K562 (cell line): ENCODE measurements at regions not wholly inside any gene's neighbourhood (a gene's known extent, or its start where the extent isn't known, plus 50 kb on each side); places are given as distances from the start of the nearest gene placed in this dataset.
A peak's percentile ranks its signal among the peaks of the same experiment; 100 is the strongest.

Source experiments
- ATAC-seq: fragments of 200-7000 bp; cut with Tn5 transposase; 3 replicates; pipeline ENCODE4 v1.9.1; 2020; ENCODE audit warnings: moderate library complexity
- BruUV-seq: library from RNA; stranded (reverse); fragments of 400-500 nt; replicated peaks from 2 replicates; lab custom pipeline; 2021; lab: Mats Ljungman, UMichigan
- CTCF ChIA-PET: fragments of 300-600 bp; formaldehyde crosslinking; extraction: SDS; loops from one replicate; lab custom pipeline; 2021; ENCODE audit warnings: low intra/inter-chr PET ratio; lab: Yijun Ruan, JAX
- POLR2A ChIA-PET: fragments of 300-600, 350-650 bp; sonication (Branson Sonifier 250); formaldehyde crosslinking; extraction: SDS; loops from one replicate; lab custom pipeline; 2021; ENCODE audit warnings: antibody characterized with exemption, inconsistent platforms; lab: Yijun Ruan, JAX
- DNase-seq, 4 experiments: peaks; one replicate each; pipeline versions ENCODE4 v3.0.0 to v3.0.0-alpha.2; 2011 to 2018; ENCODE audit warnings: low spot score in 3 of 4, mixed read lengths in 3 of 4; ENCODE audit errors: extremely low read depth in 1 of 4
- FAIRE-seq: peaks from 2 replicates; lab custom pipeline; 2011; peaks lifted over from hg19 to GRCh38; lab: Jason Lieb, UNC
- H2AFZ ChIP-seq: 2 replicates; pipeline ENCODE4 v1.6.0; 2011; ENCODE audit warnings: low read depth, low read length, control low read depth, inconsistent platforms
- H3K27ac ChIP-seq: fragments of 200-600 bp; 3 replicates; pipeline ENCODE4 v1.8.0; 2011; ENCODE audit warnings: low read depth, mild to moderate bottlenecking, control low read depth, inconsistent platforms, low read length, moderate library complexity, mixed read lengths; ENCODE audit errors: extremely low read depth
- H3K27me3 ChIP-seq, 2 experiments: fragments of 300-600 bp in 1 of 2; 2 replicates in 1 of 2; 3 replicates in 1 of 2; pipeline versions ENCODE4 v1.6.0 to v1.8.0; 2011; ENCODE audit warnings: inconsistent platforms in 2 of 2, low read length in 2 of 2, mild to moderate bottlenecking in 1 of 2, mixed read lengths in 1 of 2, moderate library complexity in 1 of 2; ENCODE audit not compliant: control insufficient read depth in 2 of 2, insufficient read depth in 2 of 2
- H3K36me3 ChIP-seq: fragments of 300-600 bp; 3 replicates; pipeline ENCODE4 v1.8.0; 2011; ENCODE audit warnings: mild to moderate bottlenecking, low read length, inconsistent platforms; ENCODE audit not compliant: control insufficient read depth, insufficient read depth
- H3K4me1 ChIP-seq, 2 experiments: fragments of 200-600 bp in 1 of 2; replicated peaks in 1 of 2; 2 replicates in 1 of 2; 3 replicates in 1 of 2; pipeline versions ENCODE4 v1.5.1 to v1.8.0; 2011; ENCODE audit warnings: inconsistent platforms in 2 of 2, low read length in 2 of 2, mild to moderate bottlenecking in 1 of 2, mixed read lengths in 1 of 2, moderate library complexity in 1 of 2; ENCODE audit not compliant: control insufficient read depth in 2 of 2, insufficient read depth in 2 of 2
- H3K4me2 ChIP-seq: 2 replicates; pipeline ENCODE4 v1.6.1; 2011; ENCODE audit warnings: low read length, control low read depth, inconsistent platforms, mixed read lengths; ENCODE audit not compliant: insufficient read depth
- H3K4me3 ChIP-seq: fragments of 200-600 bp; sonication (generic), shearing (Covaris generic); 2 replicates; pipeline ENCODE4 v1.5.1; 2016; ENCODE audit warnings: control low read depth, inconsistent platforms
- H3K79me2 ChIP-seq: fragments of 200-600 bp; 3 replicates; pipeline ENCODE4 v1.8.0; 2011; ENCODE audit warnings: low read length, inconsistent platforms; ENCODE audit not compliant: control insufficient read depth, insufficient read depth
- H3K9ac ChIP-seq, 2 experiments: 2 replicates each; pipeline versions ENCODE4 v1.6.0 to v1.6.1; 2011; ENCODE audit warnings: low read depth in 2 of 2, low read length in 2 of 2, control low read depth in 1 of 2, inconsistent platforms in 1 of 2, mild to moderate bottlenecking in 1 of 2, mixed read lengths in 1 of 2; ENCODE audit not compliant: insufficient read depth in 1 of 2
- H3K9me1 ChIP-seq: one replicate; pipeline ENCODE4 v1.6.0; 2011; ENCODE audit warnings: inconsistent platforms, mild to moderate bottlenecking, low read length, moderate library complexity; ENCODE audit not compliant: control insufficient read depth, insufficient read depth
- H3K9me3 ChIP-seq: replicated peaks from 2 replicates; pipeline ENCODE4 v1.5.1; 2011; ENCODE audit warnings: low read depth, low read length, inconsistent platforms; ENCODE audit not compliant: control insufficient read depth, insufficient read depth
- H4K20me1 ChIP-seq: replicated peaks from 2 replicates; pipeline ENCODE4 v1.6.1; 2011; ENCODE audit warnings: low read length, inconsistent platforms, mixed read lengths; ENCODE audit not compliant: control insufficient read depth, insufficient read depth
- DDX20 ChIP-seq: fragments of 450-650 bp; IDR thresholded peaks from 2 replicates; pipeline ENCODE4 v1.6.1; 2016; ENCODE audit warnings: missing genetic modification characterization, low read depth, mild to moderate bottlenecking, missing compliant biosample characterization, moderate library complexity
- FOXA1 ChIP-seq: fragments of 450-650 bp; IDR thresholded peaks from 2 replicates; pipeline ENCODE4 v1.6.1; 2016; ENCODE audit warnings: mild to moderate bottlenecking, borderline replicate concordance
- LARP7 ChIP-seq: fragments of 450-650 bp; IDR thresholded peaks from 2 replicates; pipeline ENCODE4 v1.6.1; 2016
- PYGO2 ChIP-seq: fragments of 450-650 bp; IDR thresholded peaks from 2 replicates; pipeline ENCODE4 v1.6.1; 2016; ENCODE audit warnings: mild to moderate bottlenecking, missing genetic modification characterization, moderate library complexity, missing compliant biosample characterization
- RBM25 ChIP-seq: fragments of 200-400 bp; formaldehyde crosslinking; IDR thresholded peaks from 2 replicates; pipeline ENCODE4 v1.6.1; 2018; ENCODE audit warnings: low read length, low read depth, moderate library complexity; ENCODE audit not compliant: severe bottlenecking
- SRF ChIP-seq, 2 experiments: fragments of 250-450, 450-650 bp in 1 of 2; sonication (Bioruptor Pico) in 1 of 2; sonication (generic) in 1 of 2; formaldehyde crosslinking; IDR thresholded peaks; 2 replicates each; pipeline versions ENCODE4 v1.5.0 to v1.5.1; 2020 to 2022; ENCODE audit warnings: mild to moderate bottlenecking in 1 of 2, missing genetic modification reagents in 1 of 2
- TFAP4 ChIP-seq: sonication (generic); formaldehyde crosslinking; IDR thresholded peaks from 2 replicates; pipeline ENCODE4 v1.8.0; 2022; ENCODE audit warnings: missing genetic modification reagents, mild to moderate bottlenecking, moderate library complexity, borderline replicate concordance
- ZNF134 ChIP-seq: fragments of 250-450 bp; sonication (Bioruptor Pico); conservative IDR thresholded peaks from 2 replicates; pipeline ENCODE4 v1.4.0; 2020
- ZNF175 ChIP-seq: fragments of 200-800 bp; sonication (Bioruptor generic); IDR thresholded peaks from 2 replicates; pipeline ENCODE4 v1.6.1; 2016; ENCODE audit warnings: low read depth, mild to moderate bottlenecking, missing genetic modification characterization, missing compliant biosample characterization
- WGBS: fragments of 100-300 bp; shearing (Covaris generic); methylation state at CpG from one replicate; pipeline ENCODE4 v1.1.6; 2016; ENCODE audit warnings: low coverage, mixed read lengths; ENCODE audit not compliant: insufficient coverage; ENCODE audit errors: missing lambda C conversion rate; 5-methylcytosine and 5-hydroxymethylcytosine counted together
- in situ Hi-C: fragments of 300-500 bp; cut with MboI; formaldehyde crosslinking; loops from 4 replicates; pipeline ENCODE4 v1.15.0; 2018; ENCODE audit warnings: inconsistent platforms, mixed read lengths
- intact Hi-C: fragments of 100-400 bp; cut with micrococcal nuclease; formaldehyde crosslinking; loops from 2 replicates; pipeline ENCODE4 v1.14.2; 2022

- Histone ChIP-seq H3K79me2 (no peaks in the 10 kb centered on the region), H3K9me3 (no peaks in the 10 kb centered on the region), H3K9ac (no peak overlapping the region), H3K27me3 (peaks cover 0 to 7% of the 10 kb centered on the region in 2 experiments; a peak in 2 of 5 replicates), H3K4me2 (no peak overlapping the region), H2AFZ (no peak overlapping the region), H3K36me3 (no peaks in the 10 kb centered on the region), H3K4me1 (no peaks in the 10 kb centered on the region), H4K20me1 (no peaks in the 10 kb centered on the region), H3K9me1 (no peaks in the 10 kb centered on the region), H3K4me3 (no peak overlapping the region), H3K27ac (no peak overlapping the region)
- in situ Hi-C loops (no loop called here), intact Hi-C loops (no loop called here)
- ChIA-PET CTCF (no interaction called here), POLR2A (interaction anchor here (1.1 kb wide), 1 partner anchor 26 kb away, joined by 3 read pairs; no protein-coding TSS in a partner anchor)
- FAIRE-seq (peak; percentile 23), DNase-seq (no peak), ATAC-seq (no peak)
- BruUV-seq: no TSS peak
- WGBS: 0% methylated on average over 2 of the region's 2 CpGs
- TF ChIP-seq LARP7: no peak
- TF ChIP-seq ZNF134 (CRISPR knock-in tag): no peak
- TF ChIP-seq RBM25: peak; percentile 64
- no peak for TF ChIP-seq FOXA1
- no peak for TF ChIP-seq ZNF175 (CRISPR knock-in tag)
- no peak for TF ChIP-seq DDX20
- TF ChIP-seq TFAP4: no peak
- TF ChIP-seq SRF (CRISPR knock-in tag; IDR thresholded peaks at IDR 0.05): no peak
- TF ChIP-seq PYGO2: no peak
Observed at GRCh38 chr2:173648816-173649215, 294.1 kb downstream of the CDCA7 start.
